Activated T-cell treated with anti-CD3 and anti-CD28 coated beads for 4 hours (primary cell): ENCODE measurements at regions not wholly inside any gene's neighbourhood (a gene's known extent, or its start where the extent isn't known, plus 50 kb on each side); places are given as distances from the start of the nearest gene placed in this dataset.

Experiments
- DNase-seq: peaks from one replicate; pipeline ENCODE4 v3.0.0-alpha.2; 2020

DNA sequence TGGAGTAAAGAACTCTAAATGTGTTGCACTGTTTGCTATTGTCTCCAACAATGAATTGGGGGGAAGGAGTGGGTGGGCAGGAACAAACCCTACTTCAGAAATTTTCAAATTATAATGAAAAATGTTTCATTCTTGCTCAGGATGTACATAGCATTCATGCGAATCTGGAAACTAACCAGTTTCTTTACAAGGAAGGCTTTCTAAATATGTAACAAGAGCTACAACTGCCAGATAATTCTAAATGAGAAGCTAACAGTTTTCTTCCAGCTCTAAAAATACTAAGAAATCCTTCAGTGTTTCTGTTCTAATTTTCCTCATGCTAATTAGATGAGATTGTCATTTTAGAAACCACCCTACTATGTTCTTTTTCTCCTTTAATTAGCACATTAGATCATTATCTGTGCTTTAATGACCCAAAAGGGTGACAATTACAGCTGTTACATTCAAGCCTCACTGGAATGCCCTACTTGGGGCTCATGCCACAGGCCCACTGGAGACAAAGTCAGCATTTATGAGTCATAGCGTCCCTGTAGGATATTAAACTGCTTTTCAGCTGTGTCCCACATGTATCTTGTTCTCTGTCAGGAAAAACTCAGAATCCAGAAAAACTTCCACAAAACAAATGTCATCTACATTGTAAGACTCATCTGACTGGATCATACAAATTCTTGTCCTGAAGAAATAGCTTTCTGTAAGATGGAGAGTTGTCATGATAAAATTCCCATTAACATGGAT is 804.6 kb upstream of the CXADR start:
- no peak for DNase-seq

DNA sequence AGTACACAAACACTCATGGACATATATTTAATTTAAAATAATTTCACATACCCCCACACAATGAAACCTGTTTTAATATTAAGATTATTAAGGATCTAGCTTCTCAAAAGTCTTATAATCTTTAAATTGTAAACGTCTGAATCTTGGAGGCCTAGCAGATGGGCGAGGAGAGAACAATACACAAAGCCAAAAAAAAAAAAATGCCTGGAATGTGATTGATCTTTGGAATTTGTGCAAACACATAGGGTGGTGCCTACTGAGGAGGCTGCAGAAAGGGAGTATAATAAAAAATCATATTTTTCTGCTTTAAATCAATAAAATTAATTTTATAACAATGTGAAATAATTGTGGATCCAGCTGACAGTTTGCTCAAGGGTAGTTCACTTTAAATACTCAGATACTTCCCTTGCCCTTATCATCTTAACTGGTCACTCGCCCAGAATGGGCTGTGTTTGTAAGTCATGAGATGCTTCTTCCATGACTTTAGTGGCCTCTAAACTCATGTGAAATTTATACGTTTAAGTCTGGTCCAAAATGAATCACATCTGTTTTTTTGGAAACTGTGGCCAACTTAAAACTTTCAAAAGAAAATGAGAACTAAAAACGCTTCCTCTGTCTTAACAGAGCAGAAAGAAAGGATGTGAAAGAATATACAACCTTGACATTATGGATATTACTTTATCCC is 802.8 kb upstream of the CXADR start:
- no peak for DNase-seq

DNA sequence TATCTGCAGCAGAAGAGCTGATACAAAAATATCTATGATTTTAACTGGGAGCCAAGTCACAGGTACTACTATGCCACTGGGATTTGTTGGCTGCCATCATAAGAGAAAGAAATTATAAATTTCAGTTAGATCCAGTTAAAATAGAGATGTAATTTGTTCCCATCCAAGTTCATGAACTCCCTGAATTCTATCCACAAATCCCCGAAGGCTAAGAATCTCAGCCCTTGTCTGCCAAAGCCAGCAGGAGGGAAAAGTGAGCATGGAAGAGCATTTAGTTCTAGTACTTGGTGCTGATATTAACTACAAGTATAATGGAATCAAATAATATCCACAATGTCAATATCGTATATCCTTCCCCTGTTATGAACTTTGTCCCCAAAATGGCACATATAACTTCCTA is 801.1 kb upstream of the CXADR start:
- no peak for DNase-seq

DNA sequence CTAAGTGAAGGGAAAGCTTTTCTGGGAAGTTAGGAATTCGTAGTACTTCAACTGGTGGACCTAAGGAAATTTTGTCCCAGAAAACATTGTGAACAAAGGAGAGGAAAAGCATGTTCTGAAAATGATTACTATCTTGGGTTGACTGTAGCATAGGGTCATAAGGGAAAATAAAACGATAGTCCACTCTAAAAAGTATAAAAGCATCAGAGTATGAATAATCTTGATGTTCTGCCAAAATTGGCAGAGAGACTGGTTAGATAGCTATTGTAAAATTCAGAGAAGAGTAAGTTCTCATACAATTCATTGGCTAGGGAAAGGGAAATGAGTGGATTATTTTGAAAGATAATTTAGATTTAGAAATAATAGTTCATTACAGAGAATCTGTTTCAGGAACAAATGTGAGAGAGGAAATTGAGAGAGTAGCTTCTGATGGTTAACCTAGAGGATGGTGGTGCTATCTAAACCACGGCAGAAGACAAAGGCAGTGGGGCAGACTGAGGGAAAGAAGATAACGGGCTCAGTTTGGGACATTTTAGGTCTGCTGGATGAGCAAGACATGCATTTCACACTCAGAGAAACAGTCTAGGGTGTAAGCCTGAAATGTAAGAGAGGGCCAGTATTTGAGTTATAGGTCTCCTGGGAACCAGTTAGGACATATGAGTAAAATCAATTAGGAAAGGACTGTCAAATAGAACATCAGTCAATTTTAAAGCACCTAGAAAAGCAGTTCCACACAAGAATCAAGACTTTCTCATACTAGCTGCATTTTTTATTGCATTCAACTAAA is 799.3 kb upstream of the CXADR start:
- DNase-seq, result no peak

DNA sequence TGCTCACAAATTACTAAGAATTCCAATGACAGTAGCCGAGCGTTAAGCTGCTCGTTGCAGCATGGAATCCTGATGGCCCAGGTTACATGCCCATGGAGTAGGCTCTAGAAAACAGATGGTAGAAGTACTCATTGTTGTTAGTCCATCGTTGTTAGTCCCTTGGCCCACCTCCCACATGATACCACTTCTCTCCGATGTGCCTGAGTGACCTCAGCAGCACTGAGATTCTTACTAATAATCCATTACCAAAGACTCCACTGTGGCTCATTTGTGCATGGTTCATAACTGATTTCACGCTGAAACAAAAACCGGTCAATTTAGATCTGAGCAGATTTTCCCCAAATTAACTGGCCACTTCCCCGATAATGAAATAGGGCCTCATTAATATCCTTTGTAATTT is 772.3 kb upstream of the CXADR start:
- DNase-seq, result no peak

DNA sequence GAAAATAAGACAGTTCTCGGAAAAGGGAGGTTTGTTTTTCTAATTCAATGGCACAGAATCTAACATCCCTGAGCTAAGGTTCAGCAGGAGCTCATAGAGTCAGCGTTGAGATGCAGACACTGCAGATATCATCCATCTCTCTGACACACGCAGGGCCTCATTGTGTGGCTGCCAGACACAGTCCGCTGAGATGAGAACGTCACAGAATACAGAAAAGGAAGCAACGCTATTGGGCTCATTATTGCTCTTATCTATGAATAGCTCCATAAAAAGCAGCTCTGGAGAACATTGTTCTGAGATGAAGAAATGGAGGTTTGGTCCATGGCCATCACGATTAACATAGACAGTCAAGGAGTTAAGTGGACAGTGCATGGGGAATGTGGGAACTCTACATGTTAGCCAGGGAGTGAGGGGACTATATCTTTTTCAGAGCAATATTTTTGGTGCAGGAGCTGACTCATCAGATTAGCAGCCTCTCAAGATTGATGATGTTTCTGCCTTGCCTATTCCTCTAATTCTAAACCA is 771.6 kb upstream of the CXADR start:
- DNase-seq, result no peak

DNA sequence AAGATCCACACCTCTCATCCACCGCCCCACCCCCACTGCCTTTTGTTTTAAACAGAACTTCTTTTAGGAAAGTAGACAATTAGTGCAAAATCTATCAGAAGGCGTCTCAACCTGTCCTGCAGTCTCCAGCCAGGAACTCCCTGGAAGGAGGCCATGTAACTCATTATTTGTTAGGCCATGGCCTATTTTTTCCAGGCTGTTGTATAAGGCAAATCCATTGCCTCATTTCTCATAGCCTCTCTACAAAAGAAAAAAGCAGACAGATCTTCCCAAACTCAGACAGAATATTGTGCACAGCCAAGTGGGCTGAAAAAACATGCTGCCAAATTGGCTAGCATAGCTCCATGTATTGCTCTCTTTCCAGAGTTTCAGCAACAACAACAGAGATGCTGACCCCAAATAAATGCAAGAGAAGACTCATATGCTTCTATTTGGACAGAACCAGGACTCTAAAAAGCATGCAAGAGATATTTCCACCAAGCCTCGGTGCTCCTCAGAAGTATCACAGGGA is 770.7 kb upstream of the CXADR start:
- no peak for DNase-seq

- DNase-seq, result no peak
Observed at GRCh38 chr21:16742741-16743140, 770.1 kb upstream of the CXADR start.

- no peak for DNase-seq
Observed at GRCh38 chr21:16743317-16743716, 769.5 kb upstream of the CXADR start.

GRCh38 chr21:16750926-16751325 is 761.9 kb upstream of the CXADR start:
- no peak for DNase-seq

DNA sequence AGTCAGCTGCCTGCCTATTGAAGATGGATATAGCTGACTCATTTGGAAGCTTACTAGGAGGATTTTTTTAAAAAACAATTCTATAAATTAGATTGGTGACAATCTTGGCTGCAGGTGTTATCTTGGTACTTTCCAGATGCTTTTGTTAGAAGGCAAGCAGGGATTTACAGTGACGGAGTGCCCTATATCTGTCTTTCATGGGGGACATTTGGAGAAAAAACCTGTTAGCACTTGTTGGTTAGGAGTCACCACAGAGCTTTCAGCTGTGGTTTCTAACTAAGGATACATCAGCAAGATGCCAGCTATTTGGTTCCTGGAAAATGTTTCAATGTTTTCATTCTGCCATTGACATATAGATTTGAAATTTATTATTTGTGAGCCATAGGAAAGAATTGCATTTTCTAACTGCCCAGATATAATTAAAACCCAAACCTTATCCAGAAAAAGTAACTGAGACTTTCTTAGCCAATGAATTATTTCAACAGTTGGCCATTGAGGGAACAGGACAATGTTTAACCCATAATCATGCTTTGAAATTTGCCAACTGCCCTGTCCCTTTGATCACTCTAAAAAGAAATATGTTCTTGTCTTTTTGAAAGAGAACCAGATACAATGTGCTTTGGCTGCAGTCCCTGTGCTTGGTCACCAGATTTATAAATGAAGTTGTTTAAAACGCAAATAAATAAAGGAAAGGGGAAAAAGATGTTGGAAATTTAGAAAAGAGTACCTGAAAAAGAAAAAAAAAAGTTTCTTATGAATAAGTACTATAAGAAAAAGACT is 761.0 kb upstream of the CXADR start:
- DNase-seq, result no peak

DNA sequence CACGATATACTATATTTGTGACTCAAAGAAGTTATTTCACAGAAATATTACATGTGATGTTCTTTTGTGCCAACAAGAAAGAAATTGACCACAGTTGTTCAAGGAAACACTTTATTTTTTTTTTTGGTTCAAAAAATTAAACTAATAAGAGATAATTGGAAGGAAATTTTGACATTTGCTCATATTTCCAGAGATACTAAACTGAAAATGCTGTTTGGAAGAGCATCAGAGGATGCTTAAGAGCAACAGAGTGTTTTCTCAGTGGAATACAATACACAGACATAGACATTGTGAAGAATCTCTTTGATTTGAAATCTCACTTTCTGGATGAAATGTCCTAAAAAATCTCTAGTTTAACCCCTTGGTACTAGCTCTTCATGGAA is 760.4 kb upstream of the CXADR start:
- DNase-seq, result no peak

GRCh38 chr21:16755061-16755460 is 757.8 kb upstream of the CXADR start:
- DNase-seq, result no peak

DNA sequence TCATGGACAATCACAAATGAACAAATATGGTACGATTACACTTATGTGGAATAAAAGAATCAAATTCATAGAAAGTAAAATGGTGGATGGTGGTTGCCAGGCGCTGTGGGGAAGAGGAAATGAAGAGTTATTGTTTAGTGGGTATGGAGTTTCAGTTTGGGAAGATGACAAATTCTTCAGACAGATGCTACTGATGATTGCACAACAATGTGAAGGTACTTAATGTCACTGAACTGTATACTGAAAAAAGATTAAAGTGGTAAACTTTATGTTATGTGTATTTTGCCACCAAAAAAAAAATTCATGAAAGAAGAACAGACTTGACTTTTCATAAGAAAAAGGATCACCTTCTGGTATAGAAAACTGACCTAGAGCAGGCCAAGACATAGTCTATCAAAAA is 745.6 kb upstream of the CXADR start:
- DNase-seq, result no peak

- no peak for DNase-seq
Observed at GRCh38 chr21:16768096-16768495, 744.7 kb upstream of the CXADR start.

DNA sequence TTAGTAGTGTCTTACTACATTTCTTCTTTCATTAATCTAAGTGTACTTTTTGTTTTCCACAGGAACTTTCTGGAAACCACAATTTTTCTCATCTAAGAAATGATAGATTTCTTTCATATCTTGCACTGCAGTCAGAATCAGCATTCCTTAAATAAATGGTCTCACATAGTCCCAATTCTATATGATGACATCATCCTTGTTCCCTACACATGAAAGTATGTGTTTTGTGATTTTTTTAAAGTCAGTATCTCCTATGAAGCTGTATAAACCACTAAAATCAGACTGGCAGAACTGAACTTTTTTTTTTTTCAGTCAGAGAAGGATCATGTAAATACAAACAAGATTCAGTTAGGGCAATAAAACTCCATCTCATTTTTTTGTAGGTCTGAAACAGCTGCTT is 742.6 kb upstream of the CXADR start:
- DNase-seq, result no peak

- no peak for DNase-seq
Observed at GRCh38 chr21:16773206-16773605, 739.6 kb upstream of the CXADR start.

- no peak for DNase-seq
Observed at GRCh38 chr21:16775076-16775475, 737.8 kb upstream of the CXADR start.

DNA sequence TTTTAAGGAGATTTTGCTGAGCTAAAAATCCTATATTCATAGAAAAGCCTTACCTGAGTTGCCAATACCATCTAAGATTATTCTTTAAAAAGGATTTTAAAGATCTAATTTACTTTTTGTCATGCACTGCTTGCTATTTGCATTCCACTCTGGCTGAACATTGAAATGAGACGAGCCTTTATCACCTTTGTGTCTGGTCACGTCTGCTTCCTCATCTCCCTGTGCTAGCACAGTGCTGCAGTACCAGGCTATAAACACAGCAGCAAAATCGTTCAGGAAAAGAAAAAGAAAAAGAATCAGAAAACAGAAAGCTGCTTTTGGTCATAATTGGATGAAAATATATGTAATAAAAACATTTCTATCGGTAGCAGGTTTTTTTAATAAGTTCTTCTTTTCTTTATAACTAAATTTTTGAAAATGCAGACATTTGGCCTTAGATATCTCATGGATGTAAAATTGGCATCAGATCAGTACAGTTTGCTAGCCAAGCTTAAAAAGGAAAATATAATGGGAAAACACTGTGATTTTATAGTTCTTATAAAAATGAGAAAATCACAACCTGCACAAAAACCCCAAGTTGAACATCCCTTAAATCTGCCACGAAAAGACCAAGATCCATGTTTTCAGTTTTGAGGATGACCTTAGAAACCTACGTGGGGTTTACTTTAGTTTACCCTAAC is 735.7 kb upstream of the CXADR start:
- no peak for DNase-seq

GRCh38 chr21:16788584-16788983 is 724.3 kb upstream of the CXADR start:
- no peak for DNase-seq

GRCh38 chr21:16789636-16790035 is 723.2 kb upstream of the CXADR start:
- no peak for DNase-seq

GRCh38 chr21:16792101-16792500 is 720.7 kb upstream of the CXADR start:
- no peak for DNase-seq
